Esophagus squamous epithelium (tissue), 4 donors: ENCODE measurements at regions not wholly inside any gene's neighbourhood (a gene's known extent, or its start where the extent isn't known, plus 50 kb on each side); places are given as distances from the start of the nearest gene placed in this dataset.
"Not testable (repeated sequence)": the region's sequence is repeated elsewhere in the genome, so short reads cannot be mapped to it uniquely, and the experiment has no call there.

Experiments
- POLR2A ChIP-seq, 4 donors: fragments of 450-650 bp; IDR thresholded peaks; one replicate each; pipeline ENCODE4 v1.6.1; 2017; ENCODE audit warnings: antibody characterized with exemption in 4 of 4, mild to moderate bottlenecking in 4 of 4, moderate library complexity in 3 of 4
- TF ChIP-seq, protein P1 (sequence below), 6 experiments: fragments of 450-650 bp in 4 of 6; fragments of 200-600 bp in 2 of 6; sonication (generic) in 2 of 6; IDR thresholded peaks; one replicate each; pipeline ENCODE4 v1.5.1; 2016 to 2019; ENCODE audit warnings: antibody characterized with exemption in 6 of 6, mild to moderate bottlenecking in 4 of 6, moderate library complexity in 4 of 6

GRCh38 chr1:120617493-120617892 lies 106.3 kb upstream of the NBPF26 start:
- TF ChIP-seq, protein P1, sequence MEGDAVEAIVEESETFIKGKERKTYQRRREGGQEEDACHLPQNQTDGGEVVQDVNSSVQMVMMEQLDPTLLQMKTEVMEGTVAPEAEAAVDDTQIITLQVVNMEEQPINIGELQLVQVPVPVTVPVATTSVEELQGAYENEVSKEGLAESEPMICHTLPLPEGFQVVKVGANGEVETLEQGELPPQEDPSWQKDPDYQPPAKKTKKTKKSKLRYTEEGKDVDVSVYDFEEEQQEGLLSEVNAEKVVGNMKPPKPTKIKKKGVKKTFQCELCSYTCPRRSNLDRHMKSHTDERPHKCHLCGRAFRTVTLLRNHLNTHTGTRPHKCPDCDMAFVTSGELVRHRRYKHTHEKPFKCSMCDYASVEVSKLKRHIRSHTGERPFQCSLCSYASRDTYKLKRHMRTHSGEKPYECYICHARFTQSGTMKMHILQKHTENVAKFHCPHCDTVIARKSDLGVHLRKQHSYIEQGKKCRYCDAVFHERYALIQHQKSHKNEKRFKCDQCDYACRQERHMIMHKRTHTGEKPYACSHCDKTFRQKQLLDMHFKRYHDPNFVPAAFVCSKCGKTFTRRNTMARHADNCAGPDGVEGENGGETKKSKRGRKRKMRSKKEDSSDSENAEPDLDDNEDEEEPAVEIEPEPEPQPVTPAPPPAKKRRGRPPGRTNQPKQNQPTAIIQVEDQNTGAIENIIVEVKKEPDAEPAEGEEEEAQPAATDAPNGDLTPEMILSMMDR (IDR thresholded peaks at IDR 0.05) = not testable (repeated sequence)
- not testable (repeated sequence) for TF ChIP-seq POLR2A (IDR thresholded peaks at IDR 0.05)
